G401 (cell line): ENCODE measurements at regions not wholly inside any gene's neighbourhood (a gene's known extent, or its start where the extent isn't known, plus 50 kb on each side); places are given as distances from the start of the nearest gene placed in this dataset.
"Not testable (repeated sequence)": the region's sequence is repeated elsewhere in the genome, so short reads cannot be mapped to it uniquely, and the experiment has no call there.

Source experiments
- DNase-seq: peaks from one replicate; pipeline ENCODE4 v3.0.0-alpha.2; 2015; ENCODE audit warnings: low spot score
- in situ Hi-C: cut with HindIII; loops from 2 replicates; pipeline ENCODE4 v1.10.0; 2016; ENCODE audit warnings: low sequenced_read_pairs, mixed read lengths

DNA sequence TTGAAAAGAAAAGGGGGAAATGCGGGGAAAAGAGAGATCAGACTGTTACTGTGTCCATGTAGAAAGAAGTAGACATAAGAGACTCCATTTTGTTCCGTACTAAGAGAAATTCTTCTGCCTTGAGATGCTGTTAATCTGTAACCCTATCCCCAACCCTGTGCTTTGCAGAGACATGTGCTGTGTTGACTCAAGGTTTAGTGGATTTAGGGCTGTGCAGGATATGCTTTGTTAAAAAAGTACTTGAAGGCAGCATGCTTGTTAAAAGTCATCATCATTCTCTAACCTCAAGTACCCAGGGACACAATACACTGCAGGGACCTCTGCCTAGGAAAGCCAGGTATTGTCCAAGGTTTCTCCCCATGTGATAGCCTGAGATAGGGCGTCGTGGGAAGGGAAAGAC is 166.3 kb downstream of the GPX5 start:
- in situ Hi-C loops, DNase-seq: not testable (repeated sequence)

DNA sequence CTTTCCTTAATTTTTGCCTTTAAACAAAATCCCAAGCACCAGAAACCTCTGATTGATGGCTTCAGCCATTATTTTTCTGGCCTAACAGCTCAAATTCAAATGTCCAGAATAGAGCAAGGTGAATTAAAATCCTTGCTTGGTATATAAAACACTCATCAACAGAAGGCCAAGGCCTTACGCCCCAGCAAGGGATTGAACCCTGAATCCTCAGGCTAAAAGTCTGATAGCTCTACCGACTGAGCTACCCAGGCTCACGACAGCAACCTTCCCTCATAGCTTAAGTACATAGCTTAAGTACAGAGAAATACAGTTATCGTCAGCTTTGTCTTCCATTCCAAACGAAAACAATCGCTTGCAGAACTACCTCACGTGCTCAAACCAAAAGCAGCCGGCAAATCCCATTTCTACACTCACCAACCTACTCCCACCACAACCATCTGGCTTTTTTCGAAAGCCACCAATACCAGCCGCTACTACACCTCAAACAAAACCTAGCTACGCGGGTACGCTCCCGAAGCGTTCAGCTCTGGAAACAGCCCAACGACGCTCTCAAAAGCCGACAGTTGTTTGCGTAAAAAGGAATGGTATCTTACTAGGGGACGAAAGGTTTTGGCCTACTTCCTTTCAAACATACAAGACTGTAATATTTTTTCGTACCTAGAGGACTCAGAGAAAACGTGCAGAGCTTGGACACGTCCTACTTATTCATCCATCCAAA is 167.5 kb downstream of the GPX5 start:
- in situ Hi-C loops, result no loop called here
- no peak for DNase-seq

DNA sequence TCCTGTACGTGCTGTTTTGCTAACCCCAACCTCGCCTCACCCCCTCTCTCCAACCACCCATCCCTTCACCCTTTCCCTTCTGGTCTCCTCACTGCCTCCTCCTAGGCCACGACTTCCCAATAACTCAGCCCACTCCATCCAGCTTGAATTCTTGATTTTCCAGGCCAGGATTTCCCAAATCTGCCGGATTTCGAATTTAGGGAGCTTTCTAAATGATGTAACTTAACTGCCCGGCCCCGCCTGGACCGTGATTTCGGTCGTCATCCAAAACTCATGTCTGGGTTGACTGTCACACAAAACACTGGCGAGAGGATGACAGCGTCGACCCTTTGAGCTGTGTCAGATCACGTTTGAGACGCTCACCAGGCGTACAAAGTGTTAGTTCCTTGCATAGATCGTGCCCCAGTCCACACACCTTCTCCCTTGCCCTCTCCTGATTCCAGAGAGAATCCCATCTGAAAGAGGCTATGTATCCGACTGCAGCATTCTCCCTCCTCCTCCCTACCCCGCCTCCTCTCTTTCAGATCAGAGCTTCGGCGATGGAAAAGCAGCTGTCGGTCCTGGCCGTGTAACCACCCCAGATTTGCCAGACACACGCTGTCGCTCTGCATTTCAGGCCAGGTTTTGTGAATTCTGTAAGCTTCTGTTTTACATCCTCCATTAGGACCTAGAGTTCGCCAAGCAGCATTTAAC is 168.2 kb downstream of the GPX5 start:
- DNase-seq, result no peak
- in situ Hi-C loops, result no loop called here

DNA sequence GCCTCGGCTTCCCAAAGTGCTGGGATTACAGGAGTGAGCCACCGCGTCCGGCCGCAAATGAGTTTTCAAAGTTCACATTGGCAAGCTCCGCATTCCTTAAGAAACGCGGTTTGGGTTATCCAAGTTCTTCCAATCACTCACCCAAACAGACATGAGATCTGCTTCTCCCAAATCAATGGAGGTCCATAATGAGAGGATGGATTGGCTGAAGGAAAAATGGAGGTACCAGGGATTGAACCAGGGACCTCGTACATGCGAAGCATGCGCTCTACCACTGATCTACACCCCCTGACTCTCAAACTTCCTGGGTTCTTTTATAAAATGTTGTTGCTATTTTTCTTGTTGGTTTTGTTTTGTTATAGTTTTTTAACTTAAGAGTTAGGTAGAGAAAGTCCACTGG is 170.0 kb downstream of the GPX5 start:
- DNase-seq, result no peak
- in situ Hi-C loops, result no loop called here

DNA sequence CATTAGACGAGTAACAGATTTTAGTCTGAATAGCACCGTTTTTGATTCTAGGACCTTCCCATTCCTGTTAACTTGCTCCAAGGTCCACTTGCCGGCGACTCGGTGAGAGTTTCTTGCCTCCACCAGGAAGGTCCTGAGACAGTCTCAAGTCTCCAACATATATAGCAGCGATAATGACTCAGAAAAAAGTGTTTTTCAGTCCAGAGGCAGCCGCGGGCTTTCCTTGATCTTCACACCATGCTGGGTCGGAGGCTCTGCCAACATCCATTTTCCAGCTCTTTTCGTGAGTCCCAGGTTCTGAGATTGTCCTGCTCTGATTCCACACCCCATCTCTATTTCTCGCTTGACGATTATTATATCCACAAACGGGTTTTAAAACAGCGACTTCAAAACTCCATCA is 170.5 kb downstream of the GPX5 start:
- in situ Hi-C loops, result no loop called here

DNA sequence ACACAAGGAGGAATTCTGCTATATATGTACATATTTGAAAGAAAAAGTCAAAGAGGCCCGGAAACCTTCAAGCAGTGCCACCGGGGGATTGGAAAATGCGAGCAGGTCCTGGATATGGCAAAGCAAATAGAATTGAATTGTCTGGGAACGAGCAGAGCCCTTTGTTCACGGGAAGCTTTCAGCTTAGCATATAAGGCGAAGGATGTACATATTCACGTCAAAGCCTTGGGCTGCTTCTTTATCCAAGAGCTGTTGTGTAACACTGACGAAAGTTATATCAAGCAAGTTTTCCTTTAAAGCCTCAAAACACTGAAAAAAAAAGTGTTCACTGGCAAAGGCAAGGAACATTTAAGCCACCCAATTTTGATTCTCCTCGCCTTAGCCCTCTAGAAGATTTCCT is 171.0 kb downstream of the GPX5 start:
- DNase-seq, result no peak
- in situ Hi-C loops, result no loop called here

More for the DNA sequence above, 170.5 kb downstream of the GPX5 start:
- no peak for DNase-seq

DNA sequence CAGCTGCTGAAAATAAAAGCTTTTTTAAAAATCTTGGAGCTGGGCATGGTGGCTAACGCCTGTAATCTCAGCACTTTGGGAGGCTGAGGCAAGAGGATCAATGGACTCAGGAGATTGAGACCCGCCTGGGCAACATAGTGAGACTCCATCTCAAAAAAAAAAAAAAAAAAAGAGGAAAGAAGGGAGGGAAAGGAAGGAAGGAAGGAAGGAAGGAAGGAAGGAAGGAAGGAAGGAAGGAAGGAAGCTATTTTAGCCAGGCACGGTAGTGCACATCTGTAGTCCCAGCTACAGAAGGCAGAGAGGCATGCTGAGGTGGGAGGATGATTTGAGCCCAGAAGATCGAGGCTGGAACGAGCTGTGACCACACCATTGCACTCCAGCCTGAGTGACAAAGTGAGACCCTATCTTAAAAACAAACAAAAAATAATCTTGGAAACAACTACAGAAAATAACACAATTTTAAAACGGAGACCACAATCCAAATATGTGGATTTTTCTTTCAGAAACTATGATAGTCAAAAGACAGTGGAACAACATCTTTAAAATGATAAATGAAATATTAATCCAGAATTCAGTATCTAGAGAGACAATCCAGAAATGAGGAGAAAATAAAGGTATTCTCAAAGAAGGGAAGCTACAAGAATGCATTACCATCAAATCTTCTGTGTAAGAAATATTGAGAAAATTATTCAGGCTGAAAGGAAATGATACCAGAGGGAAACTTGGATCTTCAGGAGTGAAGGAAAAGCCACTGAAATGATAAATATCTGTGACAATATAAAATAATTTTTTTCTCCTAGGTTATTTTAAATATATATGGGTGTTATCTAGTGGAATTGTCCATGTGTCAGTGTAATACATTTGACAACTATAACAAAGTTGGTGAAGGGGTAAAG is 182.0 kb downstream of the GPX5 start:
- in situ Hi-C loops, result no loop called here
- DNase-seq, result no peak

DNA sequence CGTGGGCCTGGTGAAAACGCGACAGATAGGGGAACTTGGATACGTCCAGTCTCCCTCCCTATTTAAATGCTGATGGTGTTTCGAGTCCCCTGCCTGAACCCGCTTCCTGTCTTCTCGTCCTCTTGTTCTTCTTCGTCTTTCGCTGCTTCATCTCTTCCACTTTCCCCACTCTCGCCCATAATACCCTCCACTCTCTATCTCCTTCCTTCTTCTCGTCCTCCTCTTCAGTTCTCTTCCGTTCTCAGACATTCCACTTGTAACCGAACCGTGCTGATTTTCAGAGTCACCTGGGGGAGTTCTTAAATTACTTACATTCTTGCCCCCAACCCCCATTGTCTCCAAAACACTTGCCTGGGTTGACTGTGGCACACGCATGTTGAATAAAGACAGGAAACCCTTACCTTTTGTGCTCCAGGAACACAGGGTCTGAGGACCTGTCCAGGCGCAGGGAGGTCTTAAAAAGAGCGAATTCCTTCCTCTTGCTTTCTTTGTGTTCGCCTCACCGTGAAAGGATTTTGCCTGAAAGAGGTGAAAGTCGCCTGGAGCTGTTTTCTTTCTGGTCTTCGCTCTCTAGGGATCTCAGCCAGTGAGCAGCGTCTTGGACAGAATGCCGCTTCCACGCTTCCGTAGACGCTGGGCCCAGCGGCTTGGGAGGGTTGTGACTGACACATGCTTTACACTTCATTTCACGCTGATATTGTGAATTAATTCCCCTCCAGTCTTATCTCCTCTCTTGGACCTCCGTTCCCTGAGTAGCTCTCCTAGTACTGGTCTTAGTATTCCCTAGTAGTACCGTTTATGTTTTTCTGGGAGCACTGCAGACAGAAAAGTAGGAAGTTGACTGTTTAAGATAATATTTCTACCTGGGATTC is 184.0 kb downstream of the GPX5 start:
- in situ Hi-C loops, result no loop called here
- DNase-seq, result no peak

DNA sequence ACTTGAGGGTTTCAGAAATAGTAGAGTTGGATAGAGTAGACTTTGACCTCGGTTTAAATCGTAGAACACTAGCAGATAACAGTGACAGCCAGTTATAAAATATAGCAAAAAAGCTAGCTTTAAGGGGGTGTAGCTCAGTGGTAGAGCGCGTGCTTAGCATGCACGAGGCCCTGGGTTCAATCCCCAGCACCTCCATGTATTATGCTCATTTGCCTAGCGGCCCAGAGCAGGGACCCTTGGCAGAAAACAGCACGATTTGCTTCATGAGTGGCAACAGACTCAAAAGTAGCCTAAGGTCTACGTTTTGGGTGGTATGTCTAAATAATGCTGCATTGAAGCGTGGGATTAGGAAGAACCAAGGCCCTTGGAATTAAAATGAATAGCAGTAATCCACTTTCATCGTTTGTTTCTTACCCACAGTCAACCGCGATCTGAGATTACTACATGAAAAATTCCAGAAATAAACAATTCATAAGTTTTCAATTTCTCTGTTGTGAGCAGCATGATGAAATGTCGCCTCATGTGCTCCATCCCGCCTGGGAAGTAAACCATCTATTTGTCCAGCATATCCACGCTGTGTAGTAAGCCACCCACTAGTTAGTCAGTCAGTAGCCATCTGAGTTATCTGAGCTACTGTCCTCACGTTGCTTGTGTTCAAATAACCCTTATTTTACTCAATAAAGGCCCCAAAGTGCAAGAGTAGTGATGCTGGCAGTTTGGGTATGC is 184.9 kb downstream of the GPX5 start:
- no peak for DNase-seq
- in situ Hi-C loops, result no loop called here

DNA sequence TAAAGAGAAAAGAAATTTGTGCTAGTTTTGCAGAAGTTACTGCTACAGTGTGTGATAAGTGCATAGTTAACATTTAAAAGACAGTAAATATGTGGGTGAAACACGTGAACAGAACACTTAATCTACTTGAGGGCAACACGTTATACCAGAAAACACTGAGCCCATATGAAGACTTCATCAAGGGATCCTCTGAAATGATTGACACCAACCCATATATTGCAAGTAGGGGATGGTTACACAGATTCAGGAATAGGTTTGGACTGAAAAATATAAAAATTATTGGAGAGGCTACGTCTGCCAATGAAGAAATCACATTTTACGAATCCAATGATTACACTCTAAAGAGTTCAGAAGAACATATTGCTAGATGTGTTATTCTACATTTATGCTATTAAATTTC is 185.6 kb downstream of the GPX5 start:
- no peak for DNase-seq
- in situ Hi-C loops, result no loop called here

DNA sequence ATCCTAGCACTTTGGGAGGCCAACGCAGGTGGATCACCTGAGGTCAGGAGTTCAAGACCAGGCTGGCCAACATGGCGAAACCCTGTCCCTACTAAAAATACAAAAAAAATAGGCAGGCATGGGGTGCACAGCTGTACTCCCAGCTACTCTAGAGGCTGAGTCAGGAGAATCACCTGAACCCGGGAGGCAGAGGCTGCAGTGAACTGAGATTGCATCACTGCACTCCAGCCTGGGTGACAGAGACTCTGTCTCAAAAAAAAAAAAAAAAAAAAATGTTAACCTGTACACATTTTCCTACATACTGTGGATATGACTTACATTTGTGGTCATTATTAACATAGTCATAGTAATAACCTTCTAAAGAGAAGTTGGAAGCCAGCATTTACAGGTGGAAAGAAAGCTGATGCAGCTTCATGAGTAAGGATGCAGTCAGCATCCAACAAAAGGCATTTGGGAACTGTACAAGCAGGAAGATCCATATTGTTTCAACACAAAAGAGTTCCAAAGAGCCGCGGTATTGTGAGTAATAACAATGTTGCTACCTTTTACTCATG is 186.2 kb downstream of the GPX5 start:
- in situ Hi-C loops, result no loop called here
- no peak for DNase-seq

DNA sequence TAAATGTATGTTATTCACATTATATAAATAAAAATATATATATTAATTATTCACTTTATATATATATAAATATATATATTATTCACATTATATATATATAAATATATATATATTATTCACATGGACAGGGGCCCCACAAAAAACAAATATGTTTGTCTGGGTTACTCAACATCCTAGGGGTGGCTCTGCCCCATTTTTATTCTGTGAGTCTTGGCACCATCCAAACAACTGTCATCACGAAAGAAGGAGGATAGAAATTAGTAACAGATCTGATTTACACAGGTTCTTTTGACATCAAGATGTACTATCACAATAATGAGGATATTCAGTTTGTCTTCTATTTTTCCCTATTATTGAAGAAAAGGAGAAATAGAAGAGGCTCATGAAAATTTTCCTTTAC is 187.3 kb downstream of the GPX5 start:
- in situ Hi-C loops, result no loop called here
- no peak for DNase-seq

DNA sequence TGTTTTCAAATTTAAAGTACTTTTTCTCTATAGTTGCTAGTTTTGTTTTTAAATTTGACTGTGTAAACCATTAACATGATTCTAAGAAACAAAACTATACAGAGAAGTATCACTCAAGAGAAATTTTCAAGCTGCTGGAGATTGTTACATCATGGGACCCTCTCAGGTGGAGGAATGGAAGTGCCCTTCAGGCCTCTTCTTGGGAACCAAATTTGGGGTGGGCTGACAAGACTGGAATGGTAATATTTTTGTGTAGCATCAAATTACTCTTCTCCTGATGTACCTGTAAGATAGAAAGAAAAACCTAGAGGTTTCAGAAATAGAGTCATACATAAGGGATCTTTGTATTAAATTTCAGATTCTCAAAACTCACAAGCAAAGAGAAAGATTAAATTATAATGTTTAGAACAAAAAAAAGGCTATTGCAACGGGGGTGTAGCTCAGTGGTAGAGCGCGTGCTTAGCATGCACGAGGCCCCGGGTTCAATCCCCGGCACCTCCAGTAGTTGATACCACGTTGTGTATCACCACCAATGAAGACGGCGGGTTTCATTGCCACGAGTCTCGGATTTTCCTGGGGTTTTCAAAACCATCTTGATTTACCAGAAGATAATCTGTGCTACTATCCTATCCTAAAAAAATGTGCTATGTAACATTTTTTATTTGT is 193.7 kb downstream of the GPX5 start:
- no peak for DNase-seq
- in situ Hi-C loops, result no loop called here

DNA sequence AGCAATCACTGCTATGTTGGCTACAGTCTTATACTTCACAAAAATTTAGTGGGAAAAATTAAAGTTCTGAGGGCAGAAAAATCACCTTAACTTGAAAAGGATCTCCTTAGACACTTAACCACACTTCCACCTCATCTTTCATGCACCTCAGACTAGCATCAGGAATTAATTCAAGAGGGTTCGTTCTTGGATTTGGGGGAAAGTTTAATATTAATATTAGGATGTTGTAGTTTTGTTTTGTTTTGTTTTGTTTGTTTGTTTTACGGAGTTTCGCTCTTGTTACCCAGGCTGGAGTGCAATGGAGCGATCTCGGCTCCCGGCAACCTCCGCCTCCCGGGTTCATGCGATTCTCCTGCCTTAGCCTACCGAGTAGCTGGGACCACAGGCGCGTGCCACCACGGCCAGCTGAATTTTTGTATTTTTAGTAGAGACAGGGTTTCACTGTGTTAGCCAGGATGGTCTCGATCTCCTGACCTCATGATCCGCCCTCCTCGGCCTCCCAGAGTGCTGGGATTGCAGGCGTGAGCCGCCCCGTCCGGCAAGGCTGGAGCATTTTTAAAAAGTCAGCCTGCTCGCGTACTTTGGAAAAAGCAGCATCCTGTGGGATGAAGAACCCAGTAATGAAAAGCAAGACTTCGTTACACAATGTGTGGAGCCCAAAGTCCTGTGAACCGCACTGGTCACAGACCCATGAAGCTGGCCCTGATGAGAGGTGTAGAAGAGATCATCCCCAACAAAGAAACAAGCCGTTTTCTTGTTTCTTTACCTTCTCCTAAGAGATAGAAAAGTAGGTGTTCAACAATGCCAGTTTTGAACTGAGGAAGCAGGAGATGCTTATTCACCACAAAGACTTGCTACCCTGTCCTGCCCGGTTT is 194.9 kb downstream of the GPX5 start:
- in situ Hi-C loops, result no loop called here
- DNase-seq, result no peak

DNA sequence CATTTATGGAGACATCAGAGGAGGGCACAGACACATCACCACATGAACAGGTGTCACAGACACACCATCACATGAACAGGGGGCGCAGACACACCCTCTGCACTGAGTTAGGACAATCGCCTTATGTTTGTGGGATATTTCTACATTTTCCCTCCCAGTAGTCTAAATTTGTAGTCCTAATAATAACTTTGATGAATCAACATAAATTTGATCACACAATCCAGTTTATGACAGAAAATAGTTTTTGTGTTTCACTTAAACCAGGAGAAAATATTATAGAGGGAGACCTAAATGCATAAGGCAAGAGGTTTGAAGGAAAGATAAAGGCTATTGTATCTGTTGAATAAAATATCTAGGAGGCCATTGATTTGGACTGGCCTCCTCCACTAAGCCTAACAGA is 195.7 kb downstream of the GPX5 start:
- DNase-seq, result no peak
- in situ Hi-C loops, result no loop called here

DNA sequence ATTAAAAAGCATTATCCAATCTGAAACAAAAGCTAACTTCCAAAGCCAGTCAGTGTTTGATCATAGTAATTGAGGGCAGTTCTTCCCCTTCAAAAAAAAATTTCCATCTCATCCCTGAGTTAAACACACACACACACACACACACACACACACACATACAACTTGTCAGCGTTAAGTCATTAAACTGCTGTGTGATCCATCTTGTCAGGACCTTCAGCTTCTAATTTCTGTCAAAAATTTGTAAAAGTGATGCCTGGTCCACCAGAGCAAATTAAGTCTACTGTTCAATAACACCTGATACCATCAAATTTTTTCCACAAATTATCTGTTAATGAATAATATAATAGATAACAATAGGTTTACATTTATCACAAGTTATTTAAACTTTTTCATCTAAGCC is 198.7 kb downstream of the GPX5 start:
- in situ Hi-C loops, result no loop called here
- DNase-seq, result no peak

DNA sequence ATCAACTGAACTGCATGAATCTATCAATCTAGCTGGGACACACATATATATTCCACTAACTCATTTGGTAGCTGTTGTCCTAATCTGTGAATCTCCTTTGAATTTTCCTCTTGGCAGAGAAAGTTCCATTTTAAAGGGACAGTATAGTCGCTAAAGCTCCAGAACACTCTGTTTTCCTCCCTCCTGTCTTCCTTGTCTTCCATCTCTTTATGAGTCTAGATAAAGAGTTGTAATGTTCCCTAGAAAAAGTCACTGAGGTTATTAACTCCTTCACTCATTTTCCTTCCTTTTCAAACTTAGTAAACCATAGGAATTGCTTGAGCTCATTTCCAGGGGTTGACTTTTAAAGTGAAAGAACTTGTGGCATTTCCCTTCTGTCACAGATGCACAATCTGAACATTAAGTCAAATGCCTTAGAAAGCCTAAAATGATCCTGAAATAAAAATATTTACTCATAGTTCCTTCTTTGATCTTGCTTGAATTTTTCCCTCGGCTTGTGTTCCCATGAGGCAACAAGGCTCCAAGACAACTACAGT is 198.4 kb downstream of the TRIM27 start:
- in situ Hi-C loops, result no loop called here
- DNase-seq, result no peak
